ENCODE measurements at regions not wholly inside any gene's neighbourhood (a gene's known extent, or its start where the extent isn't known, plus 50 kb on each side); places are given as distances from the start of the nearest gene placed in this dataset.
"Not testable (repeated sequence)": the region's sequence is repeated elsewhere in the genome, so short reads cannot be mapped to it uniquely, and the experiment has no call there.

DNA sequence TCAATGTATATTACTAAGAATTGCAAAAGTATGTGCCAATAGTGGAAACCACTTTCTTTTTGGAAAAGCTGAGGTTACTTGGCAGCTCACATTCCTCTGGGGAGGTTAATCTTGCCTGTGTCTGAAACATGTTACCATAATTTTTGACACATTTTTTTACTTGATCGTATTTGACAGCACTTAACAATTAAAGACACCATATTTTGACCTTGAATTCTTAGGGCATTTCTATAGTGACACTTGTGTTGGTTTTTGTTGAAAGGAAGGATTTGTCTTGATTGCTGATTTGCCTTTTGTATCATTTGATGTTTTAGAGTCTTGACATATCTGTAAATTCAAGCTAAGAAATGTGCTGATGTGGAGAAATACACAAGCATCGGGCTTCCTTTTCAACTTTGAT is 2135.5 kb downstream of the PCDH7 start:
- no peak for DNase-seq (ENCODE audit: low spot score)

- DNase-seq (ENCODE audit: low spot score) = no peak
Observed at GRCh38 chr4:32858361-32858760, 2138.2 kb downstream of the PCDH7 start.

GRCh38 chr4:32858971-32859370 is 2138.8 kb downstream of the PCDH7 start:
- no peak for DNase-seq (ENCODE audit: low spot score)

- DNase-seq (ENCODE audit: low spot score) = no peak
Observed at GRCh38 chr4:32864713-32865351, 2144.7 kb downstream of the PCDH7 start.

- no peak for DNase-seq (ENCODE audit: low spot score)
Observed at GRCh38 chr4:32876546-32876945, 2156.4 kb downstream of the PCDH7 start.

GRCh38 chr4:32879913-32880312 is 2159.7 kb downstream of the PCDH7 start:
- no peak for DNase-seq (ENCODE audit: low spot score)

DNA sequence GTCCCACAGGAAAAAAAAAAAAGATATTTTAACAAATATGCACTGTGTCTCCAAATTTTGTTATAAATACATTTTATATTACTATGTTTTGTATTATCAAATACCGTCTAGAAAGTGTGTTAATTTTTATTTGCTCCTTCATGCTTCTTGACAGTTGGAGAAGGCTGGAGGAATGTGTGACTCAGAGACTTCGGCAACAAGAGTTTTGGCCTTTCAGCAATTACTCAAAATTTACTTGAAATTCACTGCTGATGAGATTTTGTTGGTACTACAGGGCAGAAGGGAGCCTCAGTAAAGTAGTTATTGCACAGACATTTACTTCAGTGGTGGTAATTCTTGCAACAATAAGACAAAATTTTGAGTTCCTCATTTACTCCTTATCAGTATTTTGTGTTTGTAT is 2164.0 kb downstream of the PCDH7 start:
- DNase-seq (ENCODE audit: low spot score) = no peak

GRCh38 chr4:32890398-32890797 is 2170.2 kb downstream of the PCDH7 start:
- DNase-seq (ENCODE audit: low spot score) = no peak

GRCh38 chr4:32909053-32909452 is 2188.9 kb downstream of the PCDH7 start:
- DNase-seq (ENCODE audit: low spot score) = no peak

GRCh38 chr4:32909736-32910135 is 2189.6 kb downstream of the PCDH7 start:
- DNase-seq (ENCODE audit: low spot score) = no peak

DNA sequence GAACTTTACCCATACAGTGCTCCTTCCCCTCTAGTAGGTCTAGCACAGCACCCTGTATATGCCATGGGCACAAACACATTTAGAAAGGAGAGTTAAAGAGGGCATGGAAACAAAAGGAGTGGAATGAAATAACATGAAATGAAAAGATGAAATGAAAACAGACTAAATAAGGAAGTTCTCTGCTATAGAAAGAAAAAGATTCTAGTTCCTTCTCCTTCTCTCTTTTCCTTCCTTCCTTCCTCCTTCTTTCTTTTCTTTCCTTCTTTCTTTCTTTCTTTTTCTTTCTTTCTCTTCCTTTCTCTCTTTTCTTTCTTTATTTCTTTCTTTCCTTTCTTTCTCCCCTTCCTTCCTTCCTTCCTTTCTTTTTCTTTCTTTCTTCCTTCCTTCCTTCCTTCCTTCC is 2197.4 kb downstream of the PCDH7 start:
- no peak for DNase-seq (ENCODE audit: low spot score)

DNA sequence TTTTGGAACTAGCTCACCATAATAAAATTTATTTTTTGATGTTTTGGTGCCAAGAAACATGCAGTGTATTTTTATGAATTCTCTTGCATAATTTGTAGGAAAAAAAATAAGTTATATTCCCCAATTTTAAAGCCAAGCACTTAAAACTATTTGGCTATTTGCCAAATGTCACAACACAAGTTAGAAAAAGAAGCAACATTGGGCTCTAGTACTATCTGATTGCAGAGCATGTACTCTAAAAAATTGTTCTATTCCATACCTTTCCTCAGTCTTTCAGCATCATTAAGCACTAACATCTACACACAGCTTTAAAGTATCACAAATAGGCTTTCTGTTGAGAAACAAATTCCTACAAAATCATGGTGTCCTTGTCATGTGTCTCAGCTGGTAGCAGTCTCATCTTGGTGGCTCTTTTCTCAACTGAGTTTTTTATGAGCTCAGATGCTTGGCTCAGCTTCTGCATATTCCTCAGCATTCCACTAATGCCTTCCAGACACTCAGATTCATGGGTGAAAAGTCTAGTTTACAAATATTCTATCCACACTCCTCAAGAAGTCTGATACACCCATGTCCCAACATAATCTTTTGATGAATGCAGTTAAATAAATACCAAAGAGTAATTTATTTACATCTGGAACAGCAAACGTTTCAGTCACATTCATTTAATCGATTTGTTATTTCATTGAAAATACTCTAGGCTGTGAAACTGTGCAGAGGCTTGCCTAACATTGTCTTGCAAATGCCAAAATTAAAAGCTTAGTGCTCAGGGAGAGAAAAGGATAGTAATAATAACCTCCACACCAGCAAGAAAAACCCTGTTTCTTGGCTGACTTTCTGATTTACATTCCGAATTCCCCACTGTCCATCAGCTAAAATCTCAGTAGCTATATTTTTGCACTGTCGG is 2209.9 kb downstream of the PCDH7 start:
- no peak for DNase-seq (ENCODE audit: low spot score)

DNA sequence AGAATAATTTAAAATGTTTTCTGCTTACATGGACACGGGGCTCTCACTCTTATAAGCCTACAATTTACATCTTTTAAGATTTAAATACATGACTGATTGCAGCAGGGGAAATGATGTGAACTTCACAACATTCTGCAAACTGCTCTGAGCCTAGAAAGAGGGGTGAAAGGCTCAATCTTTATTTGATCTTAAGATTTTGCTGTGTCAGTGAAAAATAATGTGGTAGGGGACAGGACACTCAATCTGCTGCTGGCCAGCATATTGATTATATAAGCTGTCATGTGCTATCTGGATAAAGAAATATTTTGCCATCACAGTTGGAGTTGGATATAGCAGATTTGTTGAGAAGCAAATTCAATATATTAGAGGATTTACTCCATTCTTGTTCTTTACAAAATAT is 2210.5 kb downstream of the PCDH7 start:
- DNase-seq (ENCODE audit: low spot score) = no peak

- no peak for DNase-seq (ENCODE audit: low spot score)
Observed at GRCh38 chr4:32931475-32931874, 2211.3 kb downstream of the PCDH7 start.

GRCh38 chr4:32932156-32932555 is 2212.0 kb downstream of the PCDH7 start:
- DNase-seq (ENCODE audit: low spot score) = no peak

DNA sequence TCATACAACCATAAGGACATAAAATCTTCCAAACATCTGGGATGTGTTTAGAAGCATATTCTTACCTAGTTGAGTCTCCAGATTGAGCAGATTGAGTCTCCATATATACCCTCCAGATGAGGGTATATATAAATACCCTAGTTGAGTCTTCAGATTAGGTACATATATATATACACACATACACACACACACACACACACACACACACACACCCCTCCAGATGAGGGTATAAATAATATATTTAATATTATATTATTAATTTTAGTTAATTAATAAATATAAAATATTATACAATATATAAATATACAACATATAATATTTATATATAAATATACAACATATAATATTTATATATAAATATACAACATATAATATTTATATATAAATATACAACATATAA is 2219.1 kb downstream of the PCDH7 start:
- not testable (repeated sequence) for DNase-seq (ENCODE audit: low spot score)

DNA sequence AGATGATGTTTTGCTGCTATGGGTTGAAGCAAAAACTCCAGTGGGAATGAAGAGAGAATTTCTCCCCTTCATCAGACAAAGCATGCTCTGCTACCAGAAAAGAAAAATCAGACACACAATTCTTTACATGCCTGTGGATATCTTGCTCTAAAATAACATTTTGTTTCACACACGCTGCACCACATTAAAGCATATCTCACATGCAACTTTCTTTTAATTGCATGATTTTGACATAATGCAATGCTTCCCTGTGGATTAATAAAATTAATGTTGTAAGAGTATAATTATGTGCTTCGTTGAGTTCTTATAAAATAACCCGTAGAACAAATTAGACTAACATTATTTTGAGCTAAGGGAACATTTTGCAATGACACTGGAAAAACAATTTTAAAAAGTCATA is 2230.7 kb downstream of the PCDH7 start:
- no peak for DNase-seq (ENCODE audit: low spot score)

GRCh38 chr4:32958586-32958985 is 2238.4 kb downstream of the PCDH7 start:
- no peak for DNase-seq (ENCODE audit: low spot score)

DNA sequence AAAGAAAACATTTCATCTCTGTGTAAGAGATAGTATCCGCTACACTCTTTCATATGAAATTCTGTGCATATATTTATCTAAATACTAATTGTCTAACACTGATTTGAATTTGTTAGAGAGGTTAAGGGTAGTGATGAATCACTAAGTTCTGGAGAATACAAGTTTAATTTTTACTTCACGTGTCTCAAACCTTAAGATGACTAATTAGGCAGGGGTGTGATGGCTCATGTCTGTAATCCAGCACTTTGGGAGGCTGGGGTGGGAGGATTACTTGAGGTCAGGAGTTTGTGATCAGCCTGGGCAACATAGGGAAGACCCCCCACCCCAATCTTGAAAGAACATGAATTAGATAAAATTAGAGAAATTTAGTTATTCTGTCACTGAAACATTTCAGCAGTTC is 2241.9 kb downstream of the PCDH7 start:
- no peak for DNase-seq (ENCODE audit: low spot score)

GRCh38 chr4:32985256-32985655 is 2265.1 kb downstream of the PCDH7 start:
- no peak for DNase-seq (ENCODE audit: low spot score)

DNA sequence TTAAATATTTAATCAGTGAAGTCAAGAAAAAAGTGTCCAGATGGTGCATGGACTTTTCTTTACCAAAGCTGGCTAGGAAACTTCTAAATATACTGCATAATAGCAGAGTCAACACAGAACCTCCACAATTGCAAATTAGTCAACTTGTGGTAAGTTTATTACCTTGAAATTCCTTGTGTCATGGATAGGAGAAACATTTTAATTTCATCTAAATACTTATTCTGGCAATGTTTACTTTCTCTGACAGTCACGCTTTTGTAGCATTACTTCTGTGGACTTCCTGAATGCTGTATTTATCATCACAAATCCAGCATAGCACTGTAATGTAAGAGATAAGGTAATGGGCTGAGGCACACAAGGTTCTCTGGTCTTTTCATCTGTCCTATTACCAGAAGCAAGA is 2266.1 kb downstream of the PCDH7 start:
- no peak for DNase-seq (ENCODE audit: low spot score)

DNA sequence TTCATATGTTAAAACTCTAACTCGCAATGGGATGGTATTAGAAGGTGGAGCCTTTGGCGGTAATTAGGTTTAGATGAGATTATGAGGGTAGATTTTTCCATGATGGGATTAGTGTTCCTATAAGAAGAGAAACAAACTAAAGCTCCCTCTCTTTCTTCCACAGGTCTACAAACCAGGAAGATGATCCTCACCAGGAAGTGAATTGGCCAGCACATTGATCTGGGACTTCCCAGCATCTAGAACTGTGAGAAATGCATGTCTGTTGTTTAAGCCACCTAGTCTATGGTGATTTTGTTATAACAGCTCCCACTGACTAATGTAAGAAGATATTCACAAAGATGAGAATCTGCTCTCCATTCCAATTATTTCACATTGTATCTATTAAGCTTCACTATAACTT is 2266.9 kb downstream of the PCDH7 start:
- no peak for DNase-seq (ENCODE audit: low spot score)

- no peak for DNase-seq (ENCODE audit: low spot score)
Observed at GRCh38 chr4:32988165-32988811, 2268.1 kb downstream of the PCDH7 start.
